Ovary (tissue), 7 donors: ENCODE measurements at regions not wholly inside any gene's neighbourhood (a gene's known extent, or its start where the extent isn't known, plus 50 kb on each side); places are given as distances from the start of the nearest gene placed in this dataset.

ENCODE experiments used
- DNase-seq, 5 donors: peaks; one replicate each; pipeline ENCODE4 v3.0.0-alpha.2; 2019 to 2020
- H3K27ac ChIP-seq, 2 donors: fragments of 200-600 bp; one replicate each; pipeline versions ENCODE4 v1.5.1 to v1.8.0; 2019 to 2022
- H3K27me3 ChIP-seq: fragments of 200-600 bp; one replicate; pipeline ENCODE4 v1.8.0; 2022
- H3K36me3 ChIP-seq: fragments of 200-600 bp; sonication (generic); one replicate; pipeline ENCODE4 v1.5.1; 2019
- H3K4me1 ChIP-seq: one replicate; pipeline ENCODE4 v1.8.1; 2013; ENCODE audit warnings: mild to moderate bottlenecking, moderate library complexity; ENCODE audit not compliant: insufficient read depth
- H3K4me3 ChIP-seq: fragments of 200-600 bp; sonication (generic); one replicate; pipeline ENCODE4 v1.5.1; 2017
- H3K9me3 ChIP-seq, 2 donors: fragments of 200-600 bp in 1 of 2; sonication (generic) in 1 of 2; one replicate each; pipeline versions ENCODE4 v1.5.1 to v1.8.1; 2013 to 2019; ENCODE audit warnings: mild to moderate bottlenecking in 1 of 2, moderate library complexity in 1 of 2
- CTCF ChIP-seq, 3 donors: fragments of 450-650 bp in 2 of 3; fragments of 200-600 bp in 1 of 3; IDR thresholded peaks; one replicate each; pipeline versions ENCODE4 v1.5.1 to v1.8.0; 2016 to 2022; ENCODE audit warnings: antibody characterized with exemption in 3 of 3, mild to moderate bottlenecking in 1 of 3
- EP300 ChIP-seq: sonication (generic); formaldehyde crosslinking; IDR thresholded peaks from one replicate; pipeline ENCODE4 v1.6.1; 2017; ENCODE audit warnings: antibody characterized with exemption
- POLR2A ChIP-seq: fragments of 450-650 bp; IDR thresholded peaks from one replicate; pipeline ENCODE4 v1.6.1; 2017; ENCODE audit warnings: antibody characterized with exemption, mild to moderate bottlenecking, moderate library complexity
- WGBS, 3 donors: extraction: QIAGEN DNeasy Blood & Tissue Kit in 1 of 3; methylation state at CpG; one replicate each; pipeline versions ENCODE4 v1.1.5 to v1.1.7; 2013 to 2017; 5-methylcytosine and 5-hydroxymethylcytosine counted together
- intact Hi-C, 4 donors: fragments of 100-400 bp; cut with DNase I; formaldehyde crosslinking; loops; one replicate each; pipeline versions ENCODE4 v1.11.0 to v1.15.1; 2022 to 2023
- donor health status: DM: no; HTN: no; CAD: no; lungs with moderate emphysema.
- donor health status: DM: no; HTN: no; CAD: no.
- donor health status: Bipolar disorder and iron deficiency.
- donor health status: DM: no; HTN: no; CAD: no.
- donor health status: DM: yes; HTN: yes; CAD: no.

- DNase-seq: no peak
- TF ChIP-seq POLR2A (no peak), EP300 (no peak), CTCF (IDR thresholded peaks at IDR 0.05) (no peak)
- H3K36me3 ChIP-seq: no peaks in the 10 kb centered on the region
These were observed 422.7 kb downstream of the TFAP2B start for GRCh38 chr6:51241376-51241775.

GRCh38 chr6:51249798-51250197 lies 431.1 kb downstream of the TFAP2B start:
- no peaks in the 10 kb centered on the region for H3K27me3 ChIP-seq
- no peak for DNase-seq
- intact Hi-C loops: no loop called here
- TF ChIP-seq CTCF (IDR thresholded peaks at IDR 0.05) (no peak), POLR2A (no peak), EP300 (no peak)
- H3K27ac ChIP-seq: no peak overlapping the region
- no peaks in the 10 kb centered on the region for H3K4me1 ChIP-seq
- no peak overlapping the region for H3K4me3 ChIP-seq
- no peaks in the 10 kb centered on the region for H3K9me3 ChIP-seq
- no peaks in the 10 kb centered on the region for H3K36me3 ChIP-seq

More at GRCh38 chr6:51241376-51241775, 422.7 kb downstream of the TFAP2B start:
- intact Hi-C loops: no loop called here
- no peaks in the 10 kb centered on the region for H3K9me3 ChIP-seq
- H3K27ac ChIP-seq: no peak overlapping the region
- H3K4me1 ChIP-seq: no peaks in the 10 kb centered on the region
- H3K4me3 ChIP-seq: no peak overlapping the region
- H3K27me3 ChIP-seq: no peaks in the 10 kb centered on the region

- 72 to 76% (median 74%) methylated on average over 4 of the region's 4 CpGs for WGBS, 3 donors
- no peaks in the 10 kb centered on the region for H3K27me3 ChIP-seq
- TF ChIP-seq CTCF (IDR thresholded peaks at IDR 0.05) (no peak), EP300 (no peak), POLR2A (no peak)
- intact Hi-C loops: no loop called here
- no peak overlapping the region for H3K27ac ChIP-seq
- no peaks in the 10 kb centered on the region for H3K36me3 ChIP-seq
- no peak for DNase-seq
- no peak overlapping the region for H3K4me3 ChIP-seq
- H3K9me3 ChIP-seq: no peaks in the 10 kb centered on the region
- H3K4me1 ChIP-seq: no peaks in the 10 kb centered on the region
These were observed 431.6 kb downstream of the TFAP2B start for GRCh38 chr6:51250317-51250716.

GRCh38 chr6:51257938-51258337 lies 439.3 kb downstream of the TFAP2B start:
- no peaks in the 10 kb centered on the region for H3K27me3 ChIP-seq
- no peak for DNase-seq
- H3K27ac ChIP-seq: no peak overlapping the region
- TF ChIP-seq EP300 (no peak), POLR2A (no peak), CTCF (IDR thresholded peaks at IDR 0.05) (no peak)
- intact Hi-C loops: no loop called here
- no peak overlapping the region for H3K4me3 ChIP-seq
- H3K4me1 ChIP-seq: no peaks in the 10 kb centered on the region
- no peaks in the 10 kb centered on the region for H3K36me3 ChIP-seq
- no peaks in the 10 kb centered on the region for H3K9me3 ChIP-seq
- 78 to 84% (median 79%) methylated on average over 2 of the region's 2 CpGs for WGBS, 3 donors

- no peaks in the 10 kb centered on the region for H3K27me3 ChIP-seq
- intact Hi-C loops: no loop called here
- H3K4me3 ChIP-seq: no peak overlapping the region
- H3K9me3 ChIP-seq: no peaks in the 10 kb centered on the region
- TF ChIP-seq CTCF (IDR thresholded peaks at IDR 0.05) (no peak), POLR2A (no peak), EP300 (no peak)
- H3K27ac ChIP-seq: no peak overlapping the region
- H3K4me1 ChIP-seq: no peaks in the 10 kb centered on the region
- 72 to 83% (median 77%) methylated on average over 3 of the region's 3 CpGs for WGBS, 3 donors
- no peaks in the 10 kb centered on the region for H3K36me3 ChIP-seq
- no peak for DNase-seq
These were observed 441.3 kb downstream of the TFAP2B start for GRCh38 chr6:51260003-51260402.
